Fibroblast of skin of right biceps (primary cell): ENCODE measurements at regions not wholly inside any gene's neighbourhood (a gene's known extent, or its start where the extent isn't known, plus 50 kb on each side); places are given as distances from the start of the nearest gene placed in this dataset.
"Not testable (repeated sequence)": the region's sequence is repeated elsewhere in the genome, so short reads cannot be mapped to it uniquely, and the experiment has no call there.

ENCODE experiments used
- DNase-seq: peaks from one replicate; pipeline ENCODE4 v3.0.0-alpha.2; 2013

DNA sequence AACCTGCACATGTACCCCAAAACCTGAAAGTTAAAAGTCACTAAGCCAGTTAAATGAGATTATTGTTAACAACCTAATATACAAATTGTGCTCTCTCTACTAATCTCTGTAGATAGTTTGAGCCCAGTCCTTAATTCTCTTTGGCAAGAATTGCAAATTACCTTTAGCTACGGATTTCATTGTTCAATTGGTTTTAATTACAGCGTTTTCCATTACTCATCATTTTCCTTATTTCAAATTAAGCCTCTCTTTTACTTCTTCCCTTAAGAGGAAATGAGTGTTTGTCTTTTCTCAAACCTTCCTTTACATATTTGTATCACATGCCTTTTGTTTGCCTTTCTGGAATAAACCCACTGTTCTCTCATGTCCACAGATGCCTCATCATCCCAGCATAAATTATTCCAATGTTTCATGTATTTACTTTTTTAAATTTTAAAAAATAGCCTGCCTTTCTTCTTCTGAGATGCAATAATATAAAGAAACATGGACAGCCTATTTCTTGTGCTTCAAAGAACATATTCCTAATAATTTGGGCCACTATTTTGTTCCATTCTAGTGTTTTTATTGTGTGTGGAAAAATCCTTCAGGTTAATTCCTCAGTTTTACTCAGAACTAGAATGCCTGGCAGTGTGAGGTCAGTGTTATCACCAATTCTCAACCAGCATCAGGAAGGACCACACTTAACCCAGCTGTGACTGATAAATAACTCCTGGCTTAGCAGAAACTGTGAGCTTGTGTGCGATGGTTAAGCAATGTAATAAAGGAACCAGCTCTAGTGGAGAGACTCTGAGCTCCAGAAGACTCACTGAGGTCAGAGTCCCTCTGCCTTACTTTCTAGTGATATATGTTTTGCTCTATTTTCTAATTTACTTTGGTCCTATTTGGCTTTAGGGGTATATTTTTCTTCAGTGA is 600.5 kb downstream of the LTN1 start:
- no peak for DNase-seq

DNA sequence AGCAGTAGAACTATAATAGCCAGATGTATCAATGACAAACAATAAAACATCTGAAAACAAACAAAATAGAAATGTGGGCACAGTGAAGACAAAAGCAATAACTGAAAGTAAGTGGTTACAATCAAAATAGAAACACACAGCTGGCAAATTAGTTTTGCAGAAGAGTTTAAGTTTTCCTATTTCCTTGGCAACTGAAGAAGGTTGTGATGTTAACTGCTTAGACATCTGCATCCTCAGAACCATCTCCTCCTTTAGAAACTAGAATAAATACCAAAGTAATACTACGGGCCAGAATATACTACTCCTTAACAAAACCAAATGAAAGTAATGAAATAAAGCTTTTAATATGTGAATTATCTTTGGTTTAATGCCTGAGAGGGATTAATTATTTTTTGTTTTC is 605.5 kb downstream of the LTN1 start:
- DNase-seq, result no peak

DNA sequence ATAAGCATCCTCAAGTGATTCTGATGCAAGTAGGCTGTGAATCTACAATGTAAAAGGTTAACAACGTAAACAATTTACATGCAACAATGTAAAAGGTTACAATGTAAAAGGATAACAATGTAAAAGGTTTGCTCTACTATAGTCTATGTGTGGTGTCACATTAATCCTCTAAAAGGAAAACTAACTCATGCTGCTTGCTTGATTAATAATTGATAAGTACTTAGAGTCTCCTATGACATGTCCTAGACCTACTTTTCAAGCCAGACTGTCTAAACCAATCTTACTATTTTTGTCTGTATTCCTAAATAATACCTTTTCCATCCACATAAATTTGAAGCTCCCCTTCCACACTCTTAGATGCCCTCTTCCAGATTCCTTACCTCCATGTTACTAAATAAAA is 606.8 kb downstream of the LTN1 start:
- no peak for DNase-seq

DNA sequence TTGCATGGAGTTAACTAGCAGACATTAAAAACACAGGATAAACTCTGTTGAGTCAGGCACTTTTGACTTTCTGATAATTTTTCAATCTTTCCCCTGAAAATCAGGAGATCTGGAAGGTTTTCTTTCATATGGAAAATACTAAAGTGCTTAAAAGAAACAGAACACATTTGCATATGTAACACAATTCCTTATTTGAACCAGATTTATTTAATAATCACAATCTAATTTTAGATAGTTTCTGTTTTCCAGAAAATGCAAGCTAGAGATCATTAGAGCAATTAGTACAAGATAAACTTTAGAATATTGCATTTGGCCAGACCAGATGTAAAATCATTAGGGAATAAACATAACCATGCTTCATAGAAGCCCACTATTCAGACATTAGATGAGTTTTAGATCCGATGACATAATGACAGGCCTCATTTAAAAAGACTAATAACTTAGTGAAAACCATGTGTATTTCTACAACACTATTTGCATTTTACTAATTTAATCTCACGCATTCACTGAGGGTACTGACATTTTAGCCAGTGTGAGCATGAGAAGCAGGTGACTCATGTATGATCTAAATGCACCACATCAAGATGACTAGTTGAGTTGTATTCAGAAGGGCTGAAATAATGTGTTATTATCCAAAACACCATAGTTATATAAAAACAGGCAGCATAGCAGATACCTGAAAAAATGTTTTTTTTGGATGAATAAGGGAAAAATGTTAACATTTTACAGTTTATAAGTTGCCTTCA is 611.5 kb downstream of the LTN1 start:
- DNase-seq, result not testable (repeated sequence)

DNA sequence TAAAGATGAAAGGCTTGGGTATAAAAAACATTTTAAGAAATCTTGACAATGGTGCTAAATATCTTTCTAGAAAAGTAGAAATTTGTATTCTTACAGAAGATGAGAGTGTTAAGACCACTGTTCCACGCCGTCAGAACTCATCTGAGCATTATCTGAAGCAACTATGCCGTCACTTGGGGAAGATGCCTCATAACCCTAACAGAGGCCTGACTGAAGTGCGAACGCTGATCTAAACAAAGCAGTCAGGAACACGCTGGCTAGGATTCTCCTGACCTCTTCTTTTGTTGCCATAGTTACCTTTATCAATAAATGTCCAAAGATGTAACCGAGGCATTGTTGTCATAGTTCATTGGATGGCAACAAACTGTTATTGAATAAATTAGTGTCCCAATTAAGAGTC is 612.4 kb downstream of the LTN1 start:
- no peak for DNase-seq

DNA sequence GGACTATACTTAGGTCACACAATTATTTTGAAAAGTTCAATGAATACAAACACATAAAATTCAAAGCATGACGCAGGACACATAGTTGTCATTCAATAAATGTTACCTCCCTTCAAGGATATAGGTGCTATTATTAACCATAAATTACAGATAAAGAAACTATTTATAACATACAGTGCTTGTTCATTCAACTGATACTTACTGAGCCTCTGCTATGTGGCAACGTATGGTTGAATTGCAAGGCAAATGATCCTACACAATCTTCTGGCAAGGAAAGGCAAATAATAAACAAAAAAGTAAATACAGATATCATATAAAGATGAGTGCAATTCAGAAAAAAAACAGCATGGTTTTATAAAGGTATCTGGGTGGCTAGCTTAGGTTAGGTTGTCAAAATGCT is 614.7 kb downstream of the LTN1 start:
- no peak for DNase-seq

DNA sequence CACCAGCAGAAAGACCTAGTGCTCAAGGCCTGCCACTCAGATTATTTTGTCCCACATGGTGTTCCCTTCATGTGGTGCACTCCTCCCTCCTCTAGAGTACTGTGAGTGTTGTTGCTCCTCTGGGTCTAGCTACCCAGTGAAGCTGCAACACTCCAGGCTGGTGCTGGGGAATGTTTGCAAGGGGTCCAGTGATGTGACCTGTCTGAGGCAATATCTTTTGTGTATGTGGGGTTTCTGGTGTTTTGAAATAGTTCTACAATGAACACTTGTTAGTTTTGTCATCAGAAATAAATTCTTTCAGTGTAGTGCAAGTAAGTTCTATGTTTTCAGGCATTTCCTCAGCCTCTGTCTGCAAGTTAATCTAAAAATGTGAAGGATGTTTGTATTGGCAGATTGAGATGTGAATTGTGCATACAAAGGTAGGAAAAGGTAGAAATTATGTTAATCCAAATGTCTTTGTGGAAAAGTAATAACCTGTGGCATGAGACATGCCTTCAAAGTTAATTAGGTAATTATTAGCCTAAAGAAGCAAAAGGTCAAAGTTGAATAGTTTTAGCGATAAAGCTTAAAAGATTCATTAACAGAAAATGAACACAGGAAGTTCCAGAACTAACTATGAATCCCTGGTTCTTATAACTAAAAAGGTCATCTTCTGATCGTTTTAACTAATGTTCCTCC is 616.8 kb downstream of the LTN1 start:
- peak; percentile 56 for DNase-seq

DNA sequence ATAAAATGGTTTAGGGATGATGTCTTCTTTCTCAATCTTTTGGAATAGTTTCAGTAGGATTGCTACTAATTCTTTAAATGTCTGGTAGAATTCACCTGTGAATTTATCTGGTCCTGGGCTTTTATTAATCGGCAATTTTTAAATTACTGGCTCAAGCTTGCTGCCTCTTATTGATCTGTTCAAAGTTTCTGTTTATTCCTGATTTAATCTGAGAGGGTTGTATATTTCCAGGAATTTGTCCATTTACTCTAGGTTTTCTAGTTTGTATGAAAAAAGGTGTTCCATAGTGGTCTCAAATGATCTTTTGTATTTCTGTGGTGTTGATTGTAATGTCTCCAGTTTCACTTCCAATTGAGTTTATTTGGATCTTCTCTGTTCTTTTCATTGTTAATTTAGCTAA is 617.8 kb downstream of the LTN1 start:
- no peak for DNase-seq

DNA sequence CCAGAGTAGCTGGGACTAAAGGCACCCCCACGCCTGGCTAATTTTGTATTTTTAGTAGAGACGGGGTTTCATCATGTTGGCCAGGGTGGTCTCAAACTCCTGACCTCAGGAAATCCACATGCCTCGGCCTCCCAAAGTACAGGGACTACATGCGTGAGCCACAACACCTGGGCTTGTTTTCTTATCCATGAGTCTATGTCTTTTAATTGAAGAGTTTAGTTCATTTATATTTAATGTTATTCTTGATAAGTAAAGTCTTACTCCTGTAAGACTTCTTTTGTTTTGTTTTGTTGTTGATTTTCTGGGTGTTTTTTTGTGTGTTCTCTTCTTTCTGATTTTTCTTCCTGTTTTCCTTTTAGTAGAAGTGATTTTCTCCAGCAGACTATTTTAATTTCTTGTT is 621.0 kb downstream of the LTN1 start:
- no peak for DNase-seq

DNA sequence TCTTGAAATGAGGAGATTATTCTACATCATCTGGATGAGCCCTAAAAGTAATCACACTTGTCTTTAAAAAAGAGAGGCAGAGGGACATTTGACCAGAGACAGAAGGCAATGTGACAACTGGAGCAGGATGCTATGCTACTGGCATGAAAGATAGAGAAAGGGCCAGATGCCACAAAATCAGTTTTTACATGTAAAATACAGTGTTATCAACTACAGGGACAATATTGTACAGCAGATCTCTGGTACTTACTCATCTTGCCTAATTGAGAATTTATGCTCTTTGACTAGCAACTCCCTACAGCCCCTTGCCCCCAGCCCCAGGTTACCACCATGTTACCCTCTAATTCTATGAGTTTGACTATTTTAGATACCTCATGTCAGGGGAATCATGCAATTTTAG is 633.4 kb downstream of the LTN1 start:
- DNase-seq, result no peak

DNA sequence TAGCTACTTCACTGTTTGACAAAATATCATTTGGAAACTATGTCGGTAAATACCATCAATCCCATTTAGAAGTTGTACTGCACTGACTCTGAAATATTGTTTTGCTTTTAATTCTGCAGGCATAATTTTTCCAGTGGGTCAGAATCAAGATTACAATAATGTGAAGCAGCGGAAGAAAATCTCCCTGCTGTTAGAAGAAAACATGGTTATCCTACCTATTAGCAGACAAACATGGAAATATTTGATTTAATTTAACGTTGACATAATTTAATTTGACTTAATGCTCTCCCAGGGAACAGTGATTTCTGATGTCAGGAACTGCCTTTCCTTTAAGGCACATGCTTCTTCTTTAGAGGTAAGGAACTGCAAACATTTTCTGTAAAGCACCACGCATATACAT is 634.0 kb downstream of the LTN1 start:
- no peak for DNase-seq

DNA sequence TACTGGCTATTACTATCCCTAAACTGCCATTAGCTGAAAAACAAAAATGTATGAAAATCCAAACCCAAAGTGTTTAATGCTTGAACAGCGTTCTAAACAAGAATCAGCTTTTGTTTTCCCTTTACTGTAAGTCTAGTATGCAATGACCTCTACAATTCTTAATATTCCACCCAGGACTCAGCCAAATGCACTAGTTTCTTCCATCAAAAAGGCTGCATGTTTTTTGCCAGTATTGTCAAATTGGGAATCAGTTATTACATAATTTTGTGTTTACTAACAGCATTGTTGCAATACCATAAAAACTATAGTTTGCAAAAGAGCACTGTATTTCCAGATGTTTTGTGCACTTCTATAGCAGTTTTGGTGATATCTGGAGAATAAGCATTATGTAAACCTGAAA is 634.5 kb downstream of the LTN1 start:
- no peak for DNase-seq

DNA sequence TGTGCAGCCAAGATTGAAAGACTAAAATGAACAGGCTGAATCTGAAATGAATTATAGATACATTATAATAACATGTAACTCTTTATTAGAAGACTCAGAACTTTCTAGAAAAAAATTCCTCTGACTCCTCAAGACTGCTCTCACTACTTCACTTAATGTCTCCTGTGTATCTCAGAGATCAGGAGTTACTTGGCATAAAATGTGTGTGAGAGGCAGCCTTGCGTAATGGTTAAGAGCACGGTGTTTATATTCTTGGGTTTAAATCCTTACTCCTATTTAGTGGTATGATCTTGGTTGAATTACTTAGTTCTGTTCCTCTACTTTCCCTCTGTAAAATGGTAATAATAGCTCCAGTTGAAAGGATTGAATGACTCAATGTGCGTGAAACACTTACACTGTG is 634.9 kb downstream of the LTN1 start:
- no peak for DNase-seq

DNA sequence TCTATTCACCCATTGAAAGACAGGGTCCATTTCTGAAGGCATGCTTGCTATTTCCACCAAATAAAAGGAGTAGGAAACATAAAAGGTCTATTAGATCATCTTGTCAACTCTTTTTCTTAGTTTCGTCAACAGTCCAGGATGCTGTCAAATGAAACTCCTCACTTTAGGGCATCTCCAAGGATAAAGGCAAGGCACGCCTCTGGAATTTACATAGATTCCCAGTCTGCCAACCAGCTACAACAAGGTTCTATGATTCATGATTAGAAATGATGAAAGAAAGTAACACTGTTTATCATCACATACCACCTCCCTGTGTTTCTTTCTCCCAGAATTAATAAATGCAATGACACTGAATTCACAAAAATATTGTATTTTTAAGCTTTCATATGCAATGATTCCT is 636.3 kb downstream of the LTN1 start:
- DNase-seq, result peak; percentile 14

DNA sequence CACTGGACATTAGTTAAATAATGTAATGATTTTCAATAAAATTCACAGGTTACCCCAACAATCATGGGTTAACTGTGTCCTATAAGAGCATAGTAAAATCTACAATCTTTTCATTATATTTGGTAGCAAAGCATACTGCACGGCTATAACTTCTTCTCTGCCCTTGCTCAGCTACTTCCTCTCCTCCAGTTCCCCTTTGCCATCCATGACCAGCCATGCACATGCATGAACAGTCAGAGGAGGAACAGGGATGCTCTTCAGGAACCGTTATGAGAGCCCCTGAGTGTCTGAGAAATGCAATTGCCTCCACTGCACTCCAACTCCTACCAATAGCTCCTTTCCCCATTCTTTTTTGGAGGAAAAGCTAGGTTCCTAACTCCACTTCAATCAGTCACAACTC is 646.7 kb downstream of the LTN1 start:
- DNase-seq, result no peak

DNA sequence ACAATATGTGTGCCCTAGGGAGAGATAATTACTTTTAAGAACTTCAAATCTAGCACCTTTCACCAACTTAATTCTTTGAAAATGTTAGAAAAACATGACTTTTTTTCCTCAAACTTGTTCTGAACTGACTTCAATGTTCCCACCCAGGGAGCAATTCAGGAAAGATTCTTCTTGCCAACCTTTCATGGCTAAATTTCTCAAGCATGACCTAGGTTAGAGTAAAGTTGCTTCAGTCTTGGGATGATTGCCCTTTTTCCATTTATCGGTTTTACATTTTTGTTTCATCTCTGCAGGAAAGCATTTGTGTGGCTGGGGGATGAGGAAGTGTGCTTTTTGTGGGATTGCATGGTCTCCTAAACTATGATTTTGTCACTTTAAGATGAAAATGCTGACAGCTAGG is 647.7 kb downstream of the LTN1 start:
- DNase-seq, result no peak

DNA sequence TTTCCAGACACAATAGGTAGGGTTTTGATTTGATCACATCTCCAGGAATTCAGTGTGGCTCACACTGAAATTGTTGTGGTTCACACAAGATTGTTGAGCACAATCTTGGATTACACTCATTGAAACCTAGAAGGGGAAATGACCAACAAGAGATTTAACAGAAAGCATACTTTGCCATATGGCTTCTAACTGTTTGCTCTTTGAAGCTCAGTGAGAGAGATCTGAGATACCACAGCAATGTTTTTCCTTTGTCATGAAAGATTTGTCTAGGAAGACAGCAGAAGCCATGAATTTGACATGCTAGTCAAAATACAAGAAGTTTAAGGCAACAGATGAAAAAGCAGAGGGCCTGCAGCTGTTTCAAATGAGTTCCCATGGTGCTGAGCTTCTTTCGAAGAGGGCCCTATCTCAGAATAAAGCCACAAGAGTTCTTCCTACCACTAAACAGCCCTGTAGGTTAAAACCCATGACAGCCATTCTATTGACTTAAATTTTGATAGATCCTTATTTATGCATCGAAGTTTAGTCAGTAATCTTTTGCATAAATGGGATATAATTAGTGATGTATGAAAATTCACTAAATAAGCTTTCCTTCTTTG is 650.4 kb downstream of the LTN1 start:
- peak; percentile 67 for DNase-seq

DNA sequence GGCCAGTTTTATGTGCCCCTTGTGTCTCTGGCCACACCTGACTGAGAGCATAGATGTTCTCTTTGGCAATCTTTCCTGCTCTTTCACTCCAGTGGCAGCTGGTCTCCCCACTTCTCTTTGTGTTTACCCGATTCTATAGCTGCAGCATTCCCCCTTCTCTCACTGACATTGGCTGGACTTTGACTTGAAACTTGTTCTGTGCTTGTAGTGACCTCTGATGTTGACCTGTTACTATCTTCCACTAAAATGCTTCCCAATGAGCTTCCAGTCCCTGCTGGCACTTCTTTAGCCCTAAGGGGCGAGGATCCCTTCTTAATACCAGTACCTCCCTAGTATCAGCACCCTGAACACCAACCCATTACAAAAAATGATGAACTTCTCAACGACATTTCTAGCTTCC is 653.3 kb downstream of the LTN1 start:
- DNase-seq, result no peak

DNA sequence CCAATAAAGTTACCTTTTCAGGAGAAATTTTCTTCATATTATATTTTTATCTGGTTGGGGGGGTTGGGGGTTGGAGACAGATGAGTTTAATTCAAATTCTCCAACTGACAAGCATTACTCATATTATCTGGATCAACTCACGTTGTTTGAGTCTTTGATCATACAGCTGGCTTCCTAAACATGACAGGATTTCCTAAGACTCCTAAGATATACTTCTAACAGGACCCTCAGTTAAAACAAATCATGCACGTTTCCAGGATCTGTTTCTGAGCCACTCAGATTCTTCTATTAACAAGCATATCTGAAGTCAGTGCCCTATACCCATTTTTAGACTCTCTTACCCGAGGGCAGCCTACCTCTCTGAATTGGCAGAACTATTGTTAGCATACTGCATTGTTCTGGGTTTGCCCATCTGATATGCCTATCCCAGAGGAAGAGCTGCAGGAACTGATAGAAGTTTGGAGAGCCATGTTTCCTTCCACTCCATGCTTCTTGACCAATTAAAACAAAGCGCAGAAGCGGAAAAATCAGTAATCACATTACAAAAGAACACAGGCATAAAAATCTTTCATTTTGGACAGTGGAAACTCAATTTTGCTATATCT is 653.9 kb downstream of the LTN1 start:
- DNase-seq, result no peak

DNA sequence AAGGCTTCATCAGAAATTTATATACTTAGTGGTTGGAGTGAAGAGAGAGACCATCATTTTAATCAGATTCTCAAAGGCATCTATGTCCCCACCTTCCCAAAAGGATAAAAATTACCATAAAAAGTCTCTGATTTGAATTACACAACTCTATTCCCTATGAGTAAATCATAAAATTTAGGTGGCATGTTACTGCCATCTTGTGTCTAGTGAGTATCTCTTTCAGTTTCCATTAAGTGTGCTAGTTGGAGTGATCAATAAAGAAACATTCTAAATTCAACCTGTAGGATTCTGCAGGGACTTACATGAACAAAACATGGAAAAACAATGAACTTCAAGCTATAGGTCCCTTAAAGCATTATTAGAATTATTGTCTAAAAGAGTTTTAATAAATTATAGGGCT is 655.4 kb downstream of the LTN1 start:
- DNase-seq, result peak; percentile 78

DNA sequence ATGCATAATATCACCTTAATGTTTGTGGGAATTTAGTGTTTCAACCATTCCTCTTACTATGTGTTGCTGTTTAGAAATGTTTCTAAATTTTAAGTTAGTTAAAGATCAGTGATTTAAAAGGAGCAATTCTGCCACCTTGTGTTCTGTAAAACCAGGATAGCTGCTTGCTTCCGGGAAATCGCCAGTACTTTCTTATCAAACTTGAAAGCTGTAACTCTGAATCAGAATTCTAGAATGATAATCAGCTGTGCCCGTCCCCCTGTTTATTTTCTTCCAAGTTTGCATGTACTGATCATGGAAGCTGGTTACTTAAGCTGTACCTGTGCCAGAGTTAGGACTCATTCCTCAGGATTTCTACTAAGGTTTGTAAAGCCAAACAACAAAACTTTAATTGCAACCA is 656.4 kb downstream of the LTN1 start:
- peak; percentile 92 for DNase-seq

DNA sequence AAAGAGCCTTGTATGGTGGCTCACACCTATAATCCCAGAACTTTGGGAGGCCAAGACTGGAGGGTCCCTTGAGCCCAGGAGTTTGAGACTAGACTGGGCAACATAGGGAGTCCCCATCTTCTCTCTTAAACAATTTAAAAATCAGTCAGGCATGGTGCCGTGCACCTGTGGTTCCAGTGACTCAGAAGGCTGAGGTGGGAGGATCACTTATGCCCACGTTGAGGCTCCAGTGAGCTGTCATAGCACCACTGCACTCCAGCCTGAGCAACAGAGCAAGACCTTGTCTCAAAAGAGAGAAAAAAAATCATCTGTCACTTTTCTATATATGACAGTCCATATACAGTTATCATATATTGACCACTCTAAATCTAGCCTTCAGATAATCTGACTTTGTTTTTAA is 658.3 kb downstream of the LTN1 start:
- no peak for DNase-seq

DNA sequence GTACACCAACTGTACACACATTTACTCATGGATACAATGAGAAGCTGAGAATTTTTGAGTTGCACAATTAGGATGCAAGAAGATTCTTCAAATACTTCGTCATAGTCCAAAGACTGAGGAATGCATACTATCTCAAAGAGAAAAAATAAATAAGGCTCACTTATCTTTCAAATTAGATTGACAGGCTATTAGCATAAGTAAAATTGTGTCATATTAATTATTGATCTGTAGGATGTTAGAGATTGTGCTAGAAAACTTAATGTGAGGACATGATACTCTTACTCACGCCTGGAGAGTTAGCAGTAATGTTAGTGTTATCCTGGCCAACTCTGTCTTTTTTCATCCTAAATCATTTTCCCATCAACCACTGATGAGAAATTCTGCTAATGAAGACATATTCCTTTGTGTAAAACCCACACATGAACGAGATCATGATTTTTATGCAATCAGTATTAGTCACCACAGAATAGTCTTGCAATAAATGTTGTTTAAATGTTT is 659.0 kb downstream of the LTN1 start:
- DNase-seq, result peak; percentile 65
